Right ventricle myocardium inferior (tissue), 1 donor: ENCODE measurements at regions not wholly inside any gene's neighbourhood (a gene's known extent, or its start where the extent isn't known, plus 50 kb on each side); places are given as distances from the start of the nearest gene placed in this dataset.
"Not testable (repeated sequence)": the region's sequence is repeated elsewhere in the genome, so short reads cannot be mapped to it uniquely, and the experiment has no call there.

Source experiments
- ATAC-seq: fragments of 200-7000 bp; cut with Tn5 transposase; one replicate; pipeline ENCODE4 v1.9.1; 2020; ENCODE audit warnings: mild to moderate bottlenecking, moderate library complexity
- DNase-seq: peaks from one replicate; pipeline ENCODE4 v3.0.0; 2021; ENCODE audit errors: missing footprints
- intact Hi-C: fragments of 100-400 bp; cut with DNase I; formaldehyde crosslinking; loops from one replicate; pipeline ENCODE4 v1.11.0; 2022
- donor health status: DM: no; HTN: yes; CAD: no; lungs with severe emphysema.

- DNase-seq (no peak), ATAC-seq (no peak)
- intact Hi-C loops = no loop called here
Measured at GRCh38 chr12:87259391-87259790, 769.8 kb downstream of the C12orf50 start.

- ATAC-seq (no peak), DNase-seq (no peak)
- intact Hi-C loops = no loop called here
Measured at GRCh38 chr12:87254381-87255030, 774.7 kb downstream of the C12orf50 start.

- intact Hi-C loops = no loop called here
- ATAC-seq (no peak), DNase-seq (no peak)
Measured at GRCh38 chr12:87253157-87253556, 776.0 kb downstream of the C12orf50 start.

GRCh38 chr12:87246726-87247125 is 782.5 kb downstream of the C12orf50 start:
- no peak for DNase-seq
- no peak for ATAC-seq

GRCh38 chr12:87238466-87238865 is 790.7 kb downstream of the C12orf50 start:
- intact Hi-C loops = no loop called here
- ATAC-seq (no peak), DNase-seq (no peak)

More at GRCh38 chr12:87246726-87247125, 782.5 kb downstream of the C12orf50 start:
- intact Hi-C loops = no loop called here

- intact Hi-C loops = no loop called here
- DNase-seq (no peak), ATAC-seq (no peak)
Measured at GRCh38 chr12:87234898-87235297, 794.3 kb downstream of the C12orf50 start.

GRCh38 chr12:87233671-87234070 is 795.5 kb downstream of the C12orf50 start:
- ATAC-seq (no peak), DNase-seq (no peak)
- intact Hi-C loops = no loop called here

- ATAC-seq (no peak), DNase-seq (no peak)
- intact Hi-C loops = no loop called here
Measured at GRCh38 chr12:87231818-87232217, 797.4 kb downstream of the C12orf50 start.

GRCh38 chr12:87230441-87230840 is 798.8 kb downstream of the C12orf50 start:
- DNase-seq (no peak), ATAC-seq (no peak)
- intact Hi-C loops = no loop called here

GRCh38 chr12:87227162-87227561 is 802.0 kb downstream of the C12orf50 start:
- DNase-seq = no peak
- no peak for ATAC-seq
- intact Hi-C loops = no loop called here

- DNase-seq = no peak
- ATAC-seq = no peak
- intact Hi-C loops = no loop called here
Measured at GRCh38 chr12:87217491-87217890, 811.7 kb downstream of the C12orf50 start.

- ATAC-seq (no peak), DNase-seq (no peak)
- intact Hi-C loops = no loop called here
Measured at GRCh38 chr12:87216436-87216835, 812.8 kb downstream of the C12orf50 start.

GRCh38 chr12:87202189-87202588 is 827.0 kb downstream of the C12orf50 start:
- intact Hi-C loops = no loop called here
- DNase-seq = no peak
- ATAC-seq = no peak

GRCh38 chr12:87201598-87201997 is 827.6 kb downstream of the C12orf50 start:
- peak; percentile 38 for ATAC-seq
- intact Hi-C loops = no loop called here
- DNase-seq = no peak

GRCh38 chr12:87200289-87200979 is 828.8 kb downstream of the C12orf50 start:
- DNase-seq (no peak), ATAC-seq (peak; percentile 45)
- intact Hi-C loops = no loop called here

- ATAC-seq (no peak), DNase-seq (no peak)
- intact Hi-C loops = no loop called here
Measured at GRCh38 chr12:87198181-87198580, 831.0 kb downstream of the C12orf50 start.

GRCh38 chr12:87196321-87196720 is 832.9 kb downstream of the C12orf50 start:
- ATAC-seq (no peak), DNase-seq (no peak)
- intact Hi-C loops = no loop called here

GRCh38 chr12:87194389-87194788 is 834.8 kb downstream of the C12orf50 start:
- DNase-seq, ATAC-seq, intact Hi-C loops: not testable (repeated sequence)

- DNase-seq = no peak
- no peak for ATAC-seq
- intact Hi-C loops = no loop called here
Measured at GRCh38 chr12:87185367-87185766, 843.8 kb downstream of the C12orf50 start.

- intact Hi-C loops = no loop called here
- DNase-seq (no peak), ATAC-seq (no peak)
Measured at GRCh38 chr12:87182696-87183233, 846.4 kb downstream of the C12orf50 start.
